GM12872 (cell line): ENCODE measurements at regions not wholly inside any gene's neighbourhood (a gene's known extent, or its start where the extent isn't known, plus 50 kb on each side); places are given as distances from the start of the nearest gene placed in this dataset.

Experiments
- CTCF ChIP-seq: IDR thresholded peaks from 3 replicates; pipeline ENCODE4 v1.5.1; 2011; ENCODE audit warnings: low read depth, mild to moderate bottlenecking, low read length, moderate library complexity; ENCODE audit not compliant: insufficient read depth

- TF ChIP-seq CTCF = no peak
Measured at GRCh38 chr2:183255411-183255810, 131.2 kb downstream of the NUP35 start.

- TF ChIP-seq CTCF = no peak
Measured at GRCh38 chr2:183259921-183260320, 135.7 kb downstream of the NUP35 start.

- no peak for TF ChIP-seq CTCF
Measured at GRCh38 chr2:183260527-183260926, 136.3 kb downstream of the NUP35 start.

GRCh38 chr2:183264890-183265535 is 140.8 kb downstream of the NUP35 start:
- TF ChIP-seq CTCF = no peak

GRCh38 chr2:183267148-183267827 is 143.0 kb downstream of the NUP35 start:
- no peak for TF ChIP-seq CTCF

- TF ChIP-seq CTCF = no peak
Measured at GRCh38 chr2:183269956-183270355, 145.7 kb downstream of the NUP35 start.

GRCh38 chr2:183283209-183283608 is 159.0 kb downstream of the NUP35 start:
- TF ChIP-seq CTCF = no peak
